ENCODE measurements at regions not wholly inside any gene's neighbourhood (a gene's known extent, or its start where the extent isn't known, plus 50 kb on each side); places are given as distances from the start of the nearest gene placed in this dataset.
"Not testable (repeated sequence)": the region's sequence is repeated elsewhere in the genome, so short reads cannot be mapped to it uniquely, and the experiment has no call there.

GRCh38 chr9:26502311-26502710, 390.3 kb downstream of the CAAP1 start:
- no peak for TF ChIP-seq EZH2phosphoT487 (IDR thresholded peaks at IDR 0.05; ENCODE audit: borderline replicate concordance)
- no peak for TF ChIP-seq CTCF (conservative IDR thresholded peaks at IDR 0.05; ENCODE audit: low read length)
- Histone ChIP-seq H3K4me3 (ENCODE audit: low read length, poor library complexity, severe bottlenecking) (no peak overlapping the region), H3K4me2 (ENCODE audit: low read depth, low read length, poor library complexity, severe bottlenecking) (no peak overlapping the region), H3K9me2 (replicated peaks; ENCODE audit: low read depth, low read length) (no peaks in the 10 kb centered on the region), H3K36me3 (ENCODE audit: insufficient read depth, low read length) (no peaks in the 10 kb centered on the region), H3K79me2 (ENCODE audit: insufficient read depth, low read length) (no peaks in the 10 kb centered on the region), H3K9me3 (ENCODE audit: insufficient read depth, low read depth, low read length) (no peaks in the 10 kb centered on the region), H3F3A (ENCODE audit: low read depth) (no peaks in the 10 kb centered on the region), H3K4me1 (ENCODE audit: insufficient read depth, low read length, poor library complexity, severe bottlenecking) (no peaks in the 10 kb centered on the region), H3K27me3 (ENCODE audit: insufficient read depth, low read length, poor library complexity, severe bottlenecking) (no peaks in the 10 kb centered on the region), H2AFZ (ENCODE audit: low read length) (no peak overlapping the region), H3K9ac (ENCODE audit: low read depth, low read length, poor library complexity, severe bottlenecking) (no peak overlapping the region), H4K20me1 (ENCODE audit: insufficient read depth, low read length, poor library complexity, severe bottlenecking) (no peaks in the 10 kb centered on the region)

- Histone ChIP-seq H3K9me2 (replicated peaks; ENCODE audit: low read depth, low read length) (no peaks in the 10 kb centered on the region), H3K4me2 (ENCODE audit: low read depth, low read length, poor library complexity, severe bottlenecking) (no peak overlapping the region), H4K20me1 (ENCODE audit: insufficient read depth, low read length, poor library complexity, severe bottlenecking) (no peaks in the 10 kb centered on the region), H3K79me2 (ENCODE audit: insufficient read depth, low read length) (no peaks in the 10 kb centered on the region), H2AFZ (ENCODE audit: low read length) (no peak overlapping the region), H3K4me3 (ENCODE audit: low read length, poor library complexity, severe bottlenecking) (no peak overlapping the region), H3K9me3 (ENCODE audit: insufficient read depth, low read depth, low read length) (no peaks in the 10 kb centered on the region), H3K27me3 (ENCODE audit: insufficient read depth, low read length, poor library complexity, severe bottlenecking) (no peaks in the 10 kb centered on the region), H3F3A (ENCODE audit: low read depth) (no peaks in the 10 kb centered on the region), H3K36me3 (ENCODE audit: insufficient read depth, low read length) (no peaks in the 10 kb centered on the region), H3K4me1 (ENCODE audit: insufficient read depth, low read length, poor library complexity, severe bottlenecking) (no peaks in the 10 kb centered on the region), H3K9ac (ENCODE audit: low read depth, low read length, poor library complexity, severe bottlenecking) (no peak overlapping the region)
- TF ChIP-seq CTCF (conservative IDR thresholded peaks at IDR 0.05; ENCODE audit: low read length) (no peak), EZH2phosphoT487 (IDR thresholded peaks at IDR 0.05; ENCODE audit: borderline replicate concordance) (no peak)
These were observed 392.1 kb downstream of the CAAP1 start for GRCh38 chr9:26500471-26500870.

GRCh38 chr9:26492608-26493521, 399.7 kb downstream of the CAAP1 start:
- H3K9ac ChIP-seq (ENCODE audit: low read depth, low read length, poor library complexity, severe bottlenecking); H3K9me2 ChIP-seq (replicated peaks; ENCODE audit: low read depth, low read length); H3K4me1 ChIP-seq (ENCODE audit: insufficient read depth, low read length, poor library complexity, severe bottlenecking); H3F3A ChIP-seq (ENCODE audit: low read depth); H3K9me3 ChIP-seq (ENCODE audit: insufficient read depth, low read depth, low read length); H3K27me3 ChIP-seq (ENCODE audit: insufficient read depth, low read length, poor library complexity, severe bottlenecking); H3K79me2 ChIP-seq (ENCODE audit: insufficient read depth, low read length); H3K4me2 ChIP-seq (ENCODE audit: low read depth, low read length, poor library complexity, severe bottlenecking); H2AFZ ChIP-seq (ENCODE audit: low read length); H3K36me3 ChIP-seq (ENCODE audit: insufficient read depth, low read length); H3K4me3 ChIP-seq (ENCODE audit: low read length, poor library complexity, severe bottlenecking); H4K20me1 ChIP-seq (ENCODE audit: insufficient read depth, low read length, poor library complexity, severe bottlenecking): not testable (repeated sequence)

- H3K36me3 ChIP-seq (ENCODE audit: insufficient read depth, low read length); H3F3A ChIP-seq (ENCODE audit: low read depth); H3K9me2 ChIP-seq (replicated peaks; ENCODE audit: low read depth, low read length): not testable (repeated sequence)
These were observed 400.5 kb downstream of the CAAP1 start for GRCh38 chr9:26491922-26492607.

More at GRCh38 chr9:26491922-26492607, 400.5 kb downstream of the CAAP1 start:
- H3K9me3 ChIP-seq (ENCODE audit: insufficient read depth, low read depth, low read length); H2AFZ ChIP-seq (ENCODE audit: low read length); H3K4me2 ChIP-seq (ENCODE audit: low read depth, low read length, poor library complexity, severe bottlenecking); H3K4me3 ChIP-seq (ENCODE audit: low read length, poor library complexity, severe bottlenecking); H3K79me2 ChIP-seq (ENCODE audit: insufficient read depth, low read length); H4K20me1 ChIP-seq (ENCODE audit: insufficient read depth, low read length, poor library complexity, severe bottlenecking); H3K9ac ChIP-seq (ENCODE audit: low read depth, low read length, poor library complexity, severe bottlenecking); H3K27me3 ChIP-seq (ENCODE audit: insufficient read depth, low read length, poor library complexity, severe bottlenecking); H3K4me1 ChIP-seq (ENCODE audit: insufficient read depth, low read length, poor library complexity, severe bottlenecking): not testable (repeated sequence)
